ENCODE measurements at regions not wholly inside any gene's neighbourhood (a gene's known extent, or its start where the extent isn't known, plus 50 kb on each side); places are given as distances from the start of the nearest gene placed in this dataset.

- Histone ChIP-seq H3K27ac (no peak overlapping the region), H3K4me3 (no peak overlapping the region)
- TF ChIP-seq CTCF (IDR thresholded peaks at IDR 0.05) = no peak
- DNase-seq (ENCODE audit: low spot score) = no peak
Measured at GRCh38 chr3:59436164-59436958, 386.5 kb upstream of the CFAP20DC start.

GRCh38 chr3:59433546-59433945 is 383.7 kb upstream of the CFAP20DC start:
- Histone ChIP-seq H3K4me3 (no peak overlapping the region), H3K27ac (no peak overlapping the region)
- TF ChIP-seq CTCF (IDR thresholded peaks at IDR 0.05) = no peak
- no peak for DNase-seq (ENCODE audit: low spot score)

- TF ChIP-seq CTCF (IDR thresholded peaks at IDR 0.05) = no peak
- no peak for DNase-seq (ENCODE audit: low spot score)
- no peak overlapping the region for H3K4me3 ChIP-seq
- no peak overlapping the region for H3K27ac ChIP-seq
Measured at GRCh38 chr3:59432665-59433064, 382.8 kb upstream of the CFAP20DC start.

- Histone ChIP-seq H3K27ac (no peak overlapping the region), H3K4me3 (no peak overlapping the region)
- DNase-seq (ENCODE audit: low spot score) = no peak
- no peak for TF ChIP-seq CTCF (IDR thresholded peaks at IDR 0.05)
Measured at GRCh38 chr3:59430341-59430740, 380.5 kb upstream of the CFAP20DC start.

GRCh38 chr3:59429198-59429597 is 379.4 kb upstream of the CFAP20DC start:
- no peak for DNase-seq (ENCODE audit: low spot score)
- Histone ChIP-seq H3K27ac (no peak overlapping the region), H3K4me3 (no peak overlapping the region)
- no peak for TF ChIP-seq CTCF (IDR thresholded peaks at IDR 0.05)

GRCh38 chr3:59426821-59427565 is 377.2 kb upstream of the CFAP20DC start:
- Histone ChIP-seq H3K27ac (no peak overlapping the region), H3K4me3 (no peak overlapping the region)
- DNase-seq (ENCODE audit: low spot score) = no peak
- no peak for TF ChIP-seq CTCF (IDR thresholded peaks at IDR 0.05)

GRCh38 chr3:59425942-59426341 is 376.1 kb upstream of the CFAP20DC start:
- Histone ChIP-seq H3K27ac (no peak overlapping the region), H3K4me3 (no peak overlapping the region)
- no peak for TF ChIP-seq CTCF (IDR thresholded peaks at IDR 0.05)
- no peak for DNase-seq (ENCODE audit: low spot score)
